ENCODE measurements at regions not wholly inside any gene's neighbourhood (a gene's known extent, or its start where the extent isn't known, plus 50 kb on each side); places are given as distances from the start of the nearest gene placed in this dataset.

GRCh38 chr18:39494211-39494896, 1928.8 kb upstream of the CELF4 start:
- 23% methylated on average over 3 of the region's 3 CpGs for WGBS (ENCODE audit: insufficient coverage, insufficient replicate concordance, low lambda C conversion rate, missing lambda C conversion rate)
- no peaks in the 10 kb centered on the region for H3K4me1 ChIP-seq (ENCODE audit: control insufficient read depth, insufficient read depth, low read length)
- TF ChIP-seq KLF5 (IDR thresholded peaks at IDR 0.05; ENCODE audit: partially characterized antibody), result no peak
- TF ChIP-seq FOS (IDR thresholded peaks at IDR 0.05; ENCODE audit: borderline replicate concordance, extremely low read depth, insufficient read length), result no peak
- POLR2A ChIA-PET, result no interaction called here
- H4K20me1 ChIP-seq (ENCODE audit: control insufficient read depth, insufficient read depth), result no peaks in the 10 kb centered on the region
- no peaks in the 10 kb centered on the region for H3K27me3 ChIP-seq (replicated peaks in 1 of 2; ENCODE audit: control insufficient read depth in 2 of 2, insufficient read depth in 2 of 2, low read length in 1 of 2)
- H2AFZ ChIP-seq (ENCODE audit: control insufficient read depth, low read depth, low read length), result no peak overlapping the region
- H3K4me2 ChIP-seq (ENCODE audit: control insufficient read depth, insufficient read depth), result no peak overlapping the region
- DNase-seq (ENCODE audit: low read depth, low spot score) (no peak), ATAC-seq (no peak), FAIRE-seq (no peak)
- RAD21 ChIA-PET (ENCODE audit: unreplicated experiment), result no interaction called here
- H3K4me3 ChIP-seq, result no peak overlapping the region
- CTCF ChIA-PET, result no interaction called here
- SMC1A ChIA-PET (ENCODE audit: uncharacterized antibody, unreplicated experiment), result interaction anchor here (0.6 to 0.7 kb wide), 2 partner anchors 17 to 561 kb away, joined by 3 read pairs; no protein-coding TSS in a partner anchor
- H3K9ac ChIP-seq (ENCODE audit: control insufficient read depth, insufficient read depth, low read length), result no peak overlapping the region
- H3K36me3 ChIP-seq (ENCODE audit: control insufficient read depth in 2 of 2, insufficient read depth in 2 of 2, low read length in 1 of 2), result no peaks in the 10 kb centered on the region
- in situ Hi-C loops (cut with MboI), result no loop called here
- intact Hi-C loops (cut with micrococcal nuclease; ENCODE audit: unreplicated experiment), result no loop called here
- no peaks in the 10 kb centered on the region for H3K79me2 ChIP-seq (ENCODE audit: control insufficient read depth, insufficient read depth, low read length)
- H3K27ac ChIP-seq (ENCODE audit: control insufficient read depth, insufficient read depth), result no peak overlapping the region
- no TSS peak for BruUV-seq (replicated peaks)
- no peaks in the 10 kb centered on the region for H3K9me3 ChIP-seq (replicated peaks; ENCODE audit: control insufficient read depth, insufficient read depth, low read length)

- ChIA-PET SMC1A (ENCODE audit: uncharacterized antibody, unreplicated experiment) (no interaction called here), RAD21 (ENCODE audit: unreplicated experiment) (no interaction called here), CTCF (interaction anchor here (0.6 kb wide), 1 partner anchor 389 kb away, joined by 3 read pairs; no protein-coding TSS in a partner anchor), POLR2A (no interaction called here)
- no peaks in the 10 kb centered on the region for H3K4me1 ChIP-seq (ENCODE audit: control insufficient read depth, insufficient read depth, low read length)
- ATAC-seq, result no peak
- in situ Hi-C loops (cut with MboI) (no loop called here), intact Hi-C loops (cut with micrococcal nuclease; ENCODE audit: unreplicated experiment) (no loop called here)
- H3K79me2 ChIP-seq (ENCODE audit: control insufficient read depth, insufficient read depth, low read length), result no peaks in the 10 kb centered on the region
- H3K9me3 ChIP-seq (replicated peaks; ENCODE audit: control insufficient read depth, insufficient read depth, low read length), result no peaks in the 10 kb centered on the region
- WGBS (ENCODE audit: insufficient coverage, insufficient replicate concordance, low lambda C conversion rate, missing lambda C conversion rate), result 85% methylated on average over 2 of the region's 2 CpGs
- no peak overlapping the region for H3K4me3 ChIP-seq
- no peak overlapping the region for H3K4me2 ChIP-seq (ENCODE audit: control insufficient read depth, insufficient read depth)
- DNase-seq (ENCODE audit: low read depth, low spot score), result no peak
- no peak overlapping the region for H3K27ac ChIP-seq (ENCODE audit: control insufficient read depth, insufficient read depth)
- H3K27me3 ChIP-seq (replicated peaks in 1 of 2; ENCODE audit: control insufficient read depth in 2 of 2, insufficient read depth in 2 of 2, low read length in 1 of 2), result no peaks in the 10 kb centered on the region
- FAIRE-seq, result no peak
- H2AFZ ChIP-seq (ENCODE audit: control insufficient read depth, low read depth, low read length), result no peak overlapping the region
- no peaks in the 10 kb centered on the region for H4K20me1 ChIP-seq (ENCODE audit: control insufficient read depth, insufficient read depth)
- no peak overlapping the region for H3K9ac ChIP-seq (ENCODE audit: control insufficient read depth, insufficient read depth, low read length)
- no TSS peak for BruUV-seq (replicated peaks)
- no peaks in the 10 kb centered on the region for H3K36me3 ChIP-seq (ENCODE audit: control insufficient read depth in 2 of 2, insufficient read depth in 2 of 2, low read length in 1 of 2)
- TF ChIP-seq CREB1 (IDR thresholded peaks at IDR 0.05; ENCODE audit: low read depth), result no peak
- no peak for TF ChIP-seq IRF5 (IDR thresholded peaks at IDR 0.05; ENCODE audit: borderline replicate concordance)
- no peak for TF ChIP-seq POLR2AphosphoS2 (IDR thresholded peaks at IDR 0.05; ENCODE audit: low read depth, low read length)
- TF ChIP-seq MEF2A (IDR thresholded peaks at IDR 0.05; ENCODE audit: insufficient read depth, low read depth, low read length), result no peak
- no peak for TF ChIP-seq YY1 (IDR thresholded peaks at IDR 0.05; ENCODE audit: low read depth, low read length)
- TF ChIP-seq ZNF384 (IDR thresholded peaks at IDR 0.05; ENCODE audit: borderline replicate concordance, low read depth, low read length), result no peak
- TF ChIP-seq MTA3 (IDR thresholded peaks at IDR 0.05; ENCODE audit: borderline replicate concordance, low read length), result no peak
- TF ChIP-seq CEBPB (IDR thresholded peaks at IDR 0.05; ENCODE audit: borderline replicate concordance in 1 of 2, low read depth in 2 of 2, low read length in 2 of 2), result no peak
- no peak for TF ChIP-seq CHD2 (IDR thresholded peaks at IDR 0.05; ENCODE audit: borderline replicate concordance, low read depth, low read length)
- TF ChIP-seq RCOR1 (conservative IDR thresholded peaks at IDR 0.05; ENCODE audit: low read depth, low read length), result no peak
- TF ChIP-seq CTCF (IDR thresholded peaks at IDR 0.05 in 2 of 3, conservative IDR thresholded peaks at IDR 0.05 in 1 of 3; ENCODE audit: control insufficient read depth in 2 of 3, extremely low read depth in 1 of 3, insufficient read depth in 1 of 3, low read depth in 3 of 3, low read length in 3 of 3), result no peak
- no peak for TF ChIP-seq NR2C1 (IDR thresholded peaks at IDR 0.05)
- no peak for TF ChIP-seq SMC3 (IDR thresholded peaks at IDR 0.05; ENCODE audit: borderline replicate concordance, low read length)
- TF ChIP-seq EED (IDR thresholded peaks at IDR 0.05; ENCODE audit: low read depth), result no peak
Measured at GRCh38 chr18:39491408-39491807, 1925.8 kb upstream of the CELF4 start.

All from GM12878 (cell line).